HUES64 (cell line): ENCODE measurements at regions not wholly inside any gene's neighbourhood (a gene's known extent, or its start where the extent isn't known, plus 50 kb on each side); places are given as distances from the start of the nearest gene placed in this dataset.

Source experiments
- H3K27ac ChIP-seq: 2 replicates; pipeline ENCODE4 v1.7.0; 2013; ENCODE audit warnings: low read depth, low read length, inconsistent platforms
- H3K27me3 ChIP-seq: 2 replicates; pipeline ENCODE4 v1.6.1; 2013; ENCODE audit warnings: mild to moderate bottlenecking, low read length; ENCODE audit not compliant: insufficient read depth
- H3K36me3 ChIP-seq: 2 replicates; pipeline ENCODE4 v1.6.1; 2013; ENCODE audit warnings: mild to moderate bottlenecking, low read length; ENCODE audit not compliant: insufficient read depth
- H3K4me1 ChIP-seq: 2 replicates; pipeline ENCODE4 v1.6.1; 2013; ENCODE audit warnings: mild to moderate bottlenecking, low read length, moderate library complexity; ENCODE audit not compliant: insufficient read depth
- H3K4me3 ChIP-seq: 2 replicates; pipeline ENCODE4 v1.5.1; 2013; ENCODE audit warnings: mild to moderate bottlenecking, low read length, moderate library complexity
- H3K9ac ChIP-seq: 2 replicates; pipeline ENCODE4 v1.6.1; 2013; ENCODE audit warnings: mild to moderate bottlenecking, low read depth, low read length
- H3K9me3 ChIP-seq: 2 replicates; pipeline ENCODE4 v1.6.1; 2013; ENCODE audit warnings: low read depth, low read length; ENCODE audit not compliant: insufficient read depth
- WGBS: fragments of 150-250, 120-280 bp; methylation state at CpG from one replicate; pipeline ENCODE4 v1.1.7; 2013; ENCODE audit warnings: missing lambda C conversion rate; 5-methylcytosine and 5-hydroxymethylcytosine counted together

DNA sequence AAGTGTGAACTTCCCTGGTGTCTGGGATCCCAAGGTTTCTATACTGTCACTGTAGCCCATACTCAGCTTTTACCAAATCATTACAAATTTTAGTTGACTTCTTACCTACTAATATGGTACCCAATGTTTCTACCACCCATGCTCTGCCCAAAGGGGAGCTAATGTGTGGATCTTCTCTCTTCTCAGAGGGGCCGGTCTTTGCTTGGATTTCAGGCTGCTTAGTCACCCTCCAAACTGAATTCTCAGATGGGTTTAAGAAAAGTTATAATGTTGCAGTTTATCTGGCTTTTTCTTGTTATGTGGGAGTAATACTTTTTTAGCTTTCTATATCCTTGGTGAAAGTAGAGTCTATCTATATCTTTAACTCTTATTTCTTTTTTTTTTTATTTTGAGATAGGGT, 67.1 kb upstream of the AKAP13 start:
- 93% methylated on average over 1 of the region's 1 CpG for WGBS
- H3K9ac ChIP-seq = no peak overlapping the region
- H3K36me3 ChIP-seq = no peaks in the 10 kb centered on the region
- H3K4me1 ChIP-seq = peaks cover 12% of the 10 kb centered on the region
- no peaks in the 10 kb centered on the region for H3K27me3 ChIP-seq
- no peak overlapping the region for H3K27ac ChIP-seq
- no peak overlapping the region for H3K4me3 ChIP-seq
- H3K9me3 ChIP-seq = no peaks in the 10 kb centered on the region

DNA sequence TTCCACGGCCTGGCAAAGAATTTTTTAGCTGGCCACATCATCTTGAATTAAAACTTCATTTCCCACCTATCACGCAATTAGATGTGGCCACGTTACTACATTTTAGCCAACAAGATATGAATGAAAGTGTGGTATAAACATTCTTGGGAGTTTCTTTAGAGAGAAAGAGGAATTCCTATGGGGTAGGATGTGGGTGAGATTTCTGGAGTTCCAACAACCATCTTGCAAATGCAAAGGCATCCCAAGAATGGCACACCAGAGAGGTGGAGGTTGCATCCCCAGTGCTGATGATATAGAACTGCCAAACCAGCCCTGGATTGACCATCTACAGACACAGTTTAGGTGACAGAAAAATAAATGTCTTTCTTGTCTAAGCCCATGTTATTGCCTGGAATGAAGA, 66.3 kb upstream of the AKAP13 start:
- Histone ChIP-seq H3K9ac (no peak overlapping the region), H3K27ac (no peak overlapping the region), H3K4me1 (peaks cover 12% of the 10 kb centered on the region), H3K27me3 (no peaks in the 10 kb centered on the region), H3K9me3 (no peaks in the 10 kb centered on the region), H3K4me3 (no peak overlapping the region), H3K36me3 (no peaks in the 10 kb centered on the region)
- WGBS = 100% methylated on average over 3 of the region's 3 CpGs

DNA sequence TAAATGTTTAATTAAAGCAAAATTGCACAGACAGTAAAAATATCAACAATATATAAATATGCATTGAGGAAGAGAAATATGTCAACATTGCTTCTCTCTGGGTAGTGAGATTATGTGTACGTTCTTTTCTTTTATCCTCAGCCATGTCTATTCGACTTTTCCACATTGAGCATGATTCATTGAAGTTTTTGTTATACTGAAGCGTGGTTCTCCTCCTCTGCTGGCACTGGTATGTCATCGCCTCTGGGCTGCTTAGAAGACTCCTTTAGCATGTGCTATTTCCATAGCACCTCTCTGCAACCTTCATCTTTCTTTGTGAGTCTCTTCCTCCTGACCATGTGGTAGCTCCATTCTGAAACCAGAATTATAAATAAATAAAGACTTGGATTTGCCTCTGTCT, 65.8 kb upstream of the AKAP13 start:
- no peak overlapping the region for H3K4me3 ChIP-seq
- H3K36me3 ChIP-seq = no peaks in the 10 kb centered on the region
- no peaks in the 10 kb centered on the region for H3K27me3 ChIP-seq
- no peak overlapping the region for H3K9ac ChIP-seq
- H3K4me1 ChIP-seq = peaks cover 12% of the 10 kb centered on the region
- H3K27ac ChIP-seq = no peak overlapping the region
- H3K9me3 ChIP-seq = no peaks in the 10 kb centered on the region
- WGBS = 92% methylated on average over 4 of the region's 4 CpGs

DNA sequence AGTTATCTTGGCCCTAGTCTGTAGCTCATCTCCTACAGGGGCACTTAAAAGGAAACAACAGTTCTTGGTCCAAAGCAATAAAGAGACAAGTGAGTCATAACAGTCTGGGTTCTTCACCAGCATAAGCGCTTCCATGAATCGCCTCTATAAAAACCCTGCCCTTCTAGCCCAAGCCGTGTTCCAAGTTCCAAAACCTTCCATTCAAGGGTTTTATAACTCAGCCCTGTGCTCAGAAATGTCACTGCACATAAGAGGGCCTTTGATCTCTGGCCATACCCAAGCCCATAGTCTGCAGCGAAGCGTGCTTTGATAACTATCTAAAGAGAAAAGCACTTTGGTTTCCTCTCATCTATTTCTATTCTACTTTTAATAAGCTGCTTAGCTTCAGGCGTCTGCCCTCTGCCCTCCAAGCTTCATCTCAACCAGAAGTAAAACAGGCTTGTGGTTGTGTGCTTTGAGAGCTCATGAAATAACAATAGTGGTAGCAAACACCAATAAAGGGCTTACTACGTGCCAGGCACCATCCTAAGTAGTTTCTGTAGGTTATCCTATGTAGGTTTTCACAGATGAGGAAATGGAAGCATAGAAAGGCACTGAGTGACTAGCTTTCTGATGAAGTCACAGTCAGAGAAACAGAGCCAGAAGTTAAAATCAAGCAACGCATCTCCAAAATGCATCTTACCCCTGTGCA, 64.0 kb upstream of the AKAP13 start:
- H3K36me3 ChIP-seq = no peaks in the 10 kb centered on the region
- H3K9me3 ChIP-seq = no peaks in the 10 kb centered on the region
- H3K4me3 ChIP-seq = no peak overlapping the region
- H3K27me3 ChIP-seq = no peaks in the 10 kb centered on the region
- no peak overlapping the region for H3K9ac ChIP-seq
- no peak overlapping the region for H3K27ac ChIP-seq
- WGBS = 83% methylated on average over 8 of the region's 8 CpGs
- H3K4me1 ChIP-seq = peaks cover 12% of the 10 kb centered on the region

DNA sequence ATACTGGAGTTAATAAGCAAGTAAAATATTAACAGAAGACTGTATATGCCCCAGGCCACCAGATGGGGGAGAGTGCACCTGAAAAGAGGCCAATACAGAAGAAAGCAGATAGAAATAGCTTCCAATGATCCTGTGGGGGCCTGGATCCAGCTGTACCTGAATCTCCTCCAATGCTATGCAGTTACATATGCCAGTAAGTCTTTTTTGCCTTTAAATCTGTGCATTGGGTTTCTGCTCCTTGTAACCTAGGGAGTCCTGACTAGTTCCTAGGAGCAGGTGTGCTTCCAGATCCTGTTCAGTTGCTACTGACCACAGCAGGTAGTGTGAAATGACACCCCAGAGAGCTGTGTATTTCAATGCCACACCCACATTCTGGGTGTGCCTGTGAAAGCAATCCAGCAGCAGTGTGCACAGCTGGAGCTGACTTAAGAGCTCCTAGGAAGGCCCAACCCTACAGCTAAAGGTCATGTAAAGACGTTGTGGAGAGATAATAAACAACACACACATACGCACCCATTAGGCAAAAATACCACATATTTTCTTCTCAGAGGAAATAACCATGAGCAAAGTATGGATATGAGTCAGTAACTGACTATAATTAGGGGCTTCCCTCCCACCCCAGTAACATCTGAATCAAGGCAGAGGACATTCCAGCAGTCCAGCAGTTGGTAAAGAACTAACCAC, 62.2 kb upstream of the AKAP13 start:
- H3K4me3 ChIP-seq = no peak overlapping the region
- peaks cover 5% of the 10 kb centered on the region; the same call in 1 of the 2 replicates for H3K4me1 ChIP-seq
- no peaks in the 10 kb centered on the region for H3K9me3 ChIP-seq
- WGBS = 100% methylated on average over 1 of the region's 2 CpGs
- no peaks in the 10 kb centered on the region for H3K27me3 ChIP-seq
- no peak overlapping the region for H3K9ac ChIP-seq
- H3K27ac ChIP-seq = no peak overlapping the region
- H3K36me3 ChIP-seq = no peaks in the 10 kb centered on the region

DNA sequence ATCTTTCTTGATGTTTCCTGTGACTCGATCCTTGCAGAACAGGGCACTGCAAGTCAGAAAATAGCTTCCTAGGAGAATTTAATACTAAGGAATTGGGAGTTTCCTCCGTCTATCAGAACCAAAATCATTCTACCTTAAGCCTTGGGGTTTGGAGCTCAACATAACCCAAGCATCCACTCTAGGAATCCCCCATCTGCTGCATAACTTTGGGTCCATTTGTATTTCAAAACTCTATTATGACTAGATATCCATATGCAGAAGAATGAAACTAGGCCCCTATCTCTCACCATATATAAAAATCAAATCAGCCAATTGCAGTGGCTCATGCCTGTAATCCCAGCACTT, 61.7 kb upstream of the AKAP13 start:
- H3K9me3 ChIP-seq = no peaks in the 10 kb centered on the region
- no peak overlapping the region for H3K27ac ChIP-seq
- H3K27me3 ChIP-seq = no peaks in the 10 kb centered on the region
- no peak overlapping the region for H3K4me3 ChIP-seq
- H3K4me1 ChIP-seq = no peaks in the 10 kb centered on the region
- H3K36me3 ChIP-seq = no peaks in the 10 kb centered on the region
- WGBS = 87% methylated on average over 2 of the region's 2 CpGs
- H3K9ac ChIP-seq = no peak overlapping the region

DNA sequence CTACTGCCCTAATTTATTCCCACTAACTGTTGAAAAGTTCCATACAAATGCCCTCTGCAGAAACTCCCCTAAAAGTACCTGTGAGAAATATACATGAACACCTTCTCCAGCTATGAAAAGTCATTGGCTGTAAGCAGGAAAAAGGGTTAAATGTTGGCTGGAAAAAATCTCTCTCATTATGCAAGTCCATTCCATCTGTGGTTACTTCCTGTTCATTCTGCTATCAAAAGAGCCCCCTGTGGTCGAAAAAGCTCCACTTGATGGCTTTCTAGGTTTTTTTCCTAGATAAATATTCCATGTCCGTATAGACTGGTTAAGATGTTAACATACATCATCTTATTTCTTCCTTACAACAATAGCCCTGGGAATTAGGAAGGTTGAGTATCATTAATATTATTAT, 56.2 kb upstream of the AKAP13 start:
- H3K36me3 ChIP-seq = no peaks in the 10 kb centered on the region
- H3K9ac ChIP-seq = no peak overlapping the region
- WGBS = 80% methylated on average over 1 of the region's 2 CpGs
- H3K27me3 ChIP-seq = no peaks in the 10 kb centered on the region
- H3K4me1 ChIP-seq = peaks cover 12% of the 10 kb centered on the region
- no peak overlapping the region for H3K4me3 ChIP-seq
- no peak overlapping the region for H3K27ac ChIP-seq
- no peaks in the 10 kb centered on the region for H3K9me3 ChIP-seq

DNA sequence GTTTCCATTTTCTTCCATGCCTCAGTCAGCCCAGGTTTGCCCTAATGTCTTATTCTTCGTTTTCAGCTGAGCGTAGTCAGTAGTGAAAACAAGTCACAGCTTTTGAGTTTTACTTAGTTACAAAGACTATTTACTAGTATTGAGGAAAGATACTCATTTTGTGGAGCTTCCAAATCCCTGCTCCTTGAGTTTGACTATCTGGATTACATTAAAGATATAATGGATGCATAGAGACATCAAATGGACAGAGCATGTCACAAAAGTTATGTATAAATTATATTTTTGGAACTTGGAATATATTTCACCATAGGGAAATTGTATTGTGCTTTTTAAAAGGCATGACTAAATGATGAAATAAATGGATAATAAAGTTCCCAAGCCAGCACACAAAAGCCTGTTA, 54.6 kb upstream of the AKAP13 start:
- 97% methylated on average over 2 of the region's 2 CpGs for WGBS
- no peaks in the 10 kb centered on the region for H3K27me3 ChIP-seq
- H3K4me3 ChIP-seq = no peak overlapping the region
- peaks cover 20% of the 10 kb centered on the region for H3K4me1 ChIP-seq
- H3K36me3 ChIP-seq = no peaks in the 10 kb centered on the region
- no peak overlapping the region for H3K27ac ChIP-seq
- H3K9me3 ChIP-seq = no peaks in the 10 kb centered on the region
- H3K9ac ChIP-seq = no peak overlapping the region

DNA sequence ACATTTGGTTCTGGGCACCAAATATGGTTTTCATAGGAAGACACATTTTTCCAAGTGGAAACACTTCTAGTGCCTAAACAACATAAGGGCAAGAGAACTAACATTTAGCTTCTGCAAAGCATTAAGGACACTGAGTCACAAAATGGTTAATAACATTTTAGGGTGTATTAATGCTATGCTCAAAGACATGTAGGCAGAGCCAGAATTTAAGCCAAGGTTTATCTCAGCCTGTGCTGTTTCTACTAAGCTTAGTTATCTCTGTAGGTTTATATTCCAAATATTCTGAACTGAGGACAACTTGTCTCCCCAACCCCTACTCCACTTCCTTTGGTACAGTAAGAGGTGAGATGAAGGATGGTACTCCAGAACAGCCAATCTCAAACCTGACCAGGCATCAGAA, 54.1 kb upstream of the AKAP13 start:
- H3K27ac ChIP-seq = no peak overlapping the region
- no peaks in the 10 kb centered on the region for H3K27me3 ChIP-seq
- H3K36me3 ChIP-seq = no peaks in the 10 kb centered on the region
- H3K9ac ChIP-seq = no peak overlapping the region
- H3K4me1 ChIP-seq = peaks cover 22% of the 10 kb centered on the region
- no peak overlapping the region for H3K4me3 ChIP-seq
- H3K9me3 ChIP-seq = no peaks in the 10 kb centered on the region

DNA sequence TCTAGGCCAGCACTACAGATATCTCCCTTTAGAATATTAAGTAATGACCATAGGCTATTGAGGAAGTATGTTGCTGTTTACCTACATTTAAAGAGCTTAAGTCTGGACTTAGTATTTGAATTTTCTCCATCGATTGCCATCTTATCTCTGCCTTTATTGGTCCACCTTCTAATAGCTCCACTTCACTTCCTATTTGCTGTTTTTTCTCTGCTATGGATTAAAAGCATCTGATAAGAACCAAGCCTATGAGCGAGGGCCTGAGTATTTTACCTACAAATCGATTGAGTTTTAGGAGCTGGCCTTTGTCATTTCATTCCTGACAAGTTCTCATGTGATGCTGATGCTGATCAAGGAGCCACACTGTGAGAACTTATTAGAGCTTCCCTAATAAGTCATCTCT, 52.6 kb upstream of the AKAP13 start:
- Histone ChIP-seq H3K27me3 (no peaks in the 10 kb centered on the region), H3K4me3 (no peak overlapping the region), H3K27ac (no peak overlapping the region), H3K36me3 (no peaks in the 10 kb centered on the region), H3K9ac (no peak overlapping the region), H3K9me3 (no peaks in the 10 kb centered on the region), H3K4me1 (peaks cover 22% of the 10 kb centered on the region)
- WGBS = 95% methylated on average over 3 of the region's 3 CpGs

DNA sequence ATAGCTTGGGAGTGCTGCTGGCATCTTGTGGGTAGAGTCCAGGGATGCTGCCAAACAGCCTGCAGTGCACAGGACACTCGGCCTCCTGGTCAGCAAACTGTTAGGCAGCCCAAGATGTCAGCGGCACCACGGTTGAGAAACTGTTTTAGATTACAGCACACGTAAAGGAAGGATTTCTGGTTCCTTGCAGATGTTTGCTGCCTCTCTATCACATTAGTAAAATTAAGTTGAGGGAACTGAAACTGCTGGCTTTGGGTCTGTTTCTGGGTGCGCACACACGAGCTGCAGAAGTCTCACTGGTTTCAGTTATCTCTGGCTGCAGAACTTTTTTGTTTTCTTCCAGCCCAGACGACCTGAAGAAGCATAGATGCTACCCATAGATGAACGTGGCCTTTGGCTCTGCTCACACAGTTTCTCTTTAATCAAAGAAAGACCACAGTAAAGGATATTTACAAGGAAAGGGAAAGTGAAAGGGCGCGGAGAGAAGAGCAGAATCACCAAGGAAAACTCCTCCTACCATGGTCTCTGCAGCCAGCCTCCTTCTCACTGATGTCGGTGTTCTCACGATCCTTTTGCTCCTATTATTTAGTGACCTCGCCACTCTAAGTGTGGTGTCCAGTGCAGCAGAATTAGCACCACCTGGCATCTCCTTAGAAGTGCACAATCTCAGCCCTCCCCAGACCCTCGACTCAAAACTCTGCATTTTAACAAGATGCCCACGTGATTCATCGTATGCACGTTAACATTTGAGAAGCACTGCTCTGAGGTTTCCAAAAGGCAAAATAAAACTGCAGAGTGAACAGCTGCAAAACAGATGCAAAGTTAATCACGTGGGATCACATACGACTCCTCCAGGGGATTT, 50.6 kb upstream of the AKAP13 start:
- H3K9me3 ChIP-seq = no peaks in the 10 kb centered on the region
- H3K9ac ChIP-seq = no peak overlapping the region
- H3K4me3 ChIP-seq = no peak overlapping the region
- H3K36me3 ChIP-seq = no peaks in the 10 kb centered on the region
- no peaks in the 10 kb centered on the region for H3K27me3 ChIP-seq
- H3K4me1 ChIP-seq = peaks cover 22% of the 10 kb centered on the region
- no peak overlapping the region for H3K27ac ChIP-seq
- 79% methylated on average over 19 of the region's 19 CpGs for WGBS
